ENCODE measurements at regions not wholly inside any gene's neighbourhood (a gene's known extent, or its start where the extent isn't known, plus 50 kb on each side); places are given as distances from the start of the nearest gene placed in this dataset.

DNA sequence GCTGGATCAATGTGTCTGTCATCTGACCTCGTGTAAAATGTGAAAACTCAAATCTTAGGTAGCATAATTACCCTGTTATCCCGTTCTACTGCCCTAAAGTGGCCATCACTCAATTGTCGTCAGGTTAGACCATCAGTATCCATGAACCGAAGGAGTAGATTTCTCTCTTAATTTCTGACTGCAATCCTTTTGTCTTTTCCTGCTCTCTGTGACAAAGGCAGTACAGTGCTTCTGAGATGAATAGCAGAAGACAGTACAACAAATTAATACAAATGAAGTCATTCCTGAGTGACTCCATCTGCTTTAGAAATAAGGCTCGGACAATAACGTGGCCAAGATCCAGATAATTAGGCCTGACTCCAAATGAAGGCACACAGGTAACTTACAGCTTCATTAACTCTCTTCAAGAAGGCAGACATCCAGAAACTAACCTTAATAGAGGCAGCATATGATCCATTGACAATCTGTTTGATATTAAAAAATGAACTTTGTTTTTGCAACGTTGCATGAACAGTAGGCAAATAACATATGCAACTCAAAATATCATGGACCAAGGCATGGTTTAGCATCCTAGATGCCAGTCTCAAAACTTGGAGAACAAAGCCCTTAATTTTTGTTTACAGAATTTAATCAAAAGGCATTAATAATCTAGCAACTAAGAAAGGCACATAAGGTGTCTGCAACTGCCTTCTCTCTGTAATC, 96.7 kb upstream of the CDH20 start:
- TF ChIP-seq, protein P1, sequence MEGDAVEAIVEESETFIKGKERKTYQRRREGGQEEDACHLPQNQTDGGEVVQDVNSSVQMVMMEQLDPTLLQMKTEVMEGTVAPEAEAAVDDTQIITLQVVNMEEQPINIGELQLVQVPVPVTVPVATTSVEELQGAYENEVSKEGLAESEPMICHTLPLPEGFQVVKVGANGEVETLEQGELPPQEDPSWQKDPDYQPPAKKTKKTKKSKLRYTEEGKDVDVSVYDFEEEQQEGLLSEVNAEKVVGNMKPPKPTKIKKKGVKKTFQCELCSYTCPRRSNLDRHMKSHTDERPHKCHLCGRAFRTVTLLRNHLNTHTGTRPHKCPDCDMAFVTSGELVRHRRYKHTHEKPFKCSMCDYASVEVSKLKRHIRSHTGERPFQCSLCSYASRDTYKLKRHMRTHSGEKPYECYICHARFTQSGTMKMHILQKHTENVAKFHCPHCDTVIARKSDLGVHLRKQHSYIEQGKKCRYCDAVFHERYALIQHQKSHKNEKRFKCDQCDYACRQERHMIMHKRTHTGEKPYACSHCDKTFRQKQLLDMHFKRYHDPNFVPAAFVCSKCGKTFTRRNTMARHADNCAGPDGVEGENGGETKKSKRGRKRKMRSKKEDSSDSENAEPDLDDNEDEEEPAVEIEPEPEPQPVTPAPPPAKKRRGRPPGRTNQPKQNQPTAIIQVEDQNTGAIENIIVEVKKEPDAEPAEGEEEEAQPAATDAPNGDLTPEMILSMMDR (conservative IDR thresholded peaks at IDR 0.05; ENCODE audit: low read depth), result no peak
- H3K27ac ChIP-seq, result no peak overlapping the region
- DNase-seq (ENCODE audit: low spot score), result no peak
- CTCF ChIA-PET, result no interaction called here
- POLR2A ChIA-PET (ENCODE audit: low non-redundant PET), result no interaction called here

DNA sequence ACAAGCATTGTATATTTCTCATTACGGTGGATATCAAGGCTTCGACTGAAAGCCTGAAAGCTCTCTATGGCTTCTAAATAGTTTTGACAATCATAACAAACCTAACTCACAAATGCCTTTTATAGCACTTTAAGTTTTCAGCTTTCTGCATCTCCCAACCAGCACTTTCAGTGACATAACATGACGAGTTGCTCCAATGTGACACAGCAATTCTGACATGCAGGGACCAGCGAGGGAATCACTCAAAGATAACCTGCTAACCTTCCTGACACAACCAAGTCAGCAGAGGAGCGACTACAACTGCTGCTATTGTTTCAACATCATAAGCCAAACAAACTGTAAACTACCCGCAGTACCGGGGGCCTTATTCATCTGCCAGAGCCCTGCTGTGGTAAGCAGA, 95.7 kb upstream of the CDH20 start:
- ChIA-PET CTCF (no interaction called here), POLR2A (ENCODE audit: low non-redundant PET) (no interaction called here)
- TF ChIP-seq, protein P1 (conservative IDR thresholded peaks at IDR 0.05; ENCODE audit: low read depth), result no peak
- no peak overlapping the region for H3K27ac ChIP-seq
- DNase-seq (ENCODE audit: low spot score), result no peak

DNA sequence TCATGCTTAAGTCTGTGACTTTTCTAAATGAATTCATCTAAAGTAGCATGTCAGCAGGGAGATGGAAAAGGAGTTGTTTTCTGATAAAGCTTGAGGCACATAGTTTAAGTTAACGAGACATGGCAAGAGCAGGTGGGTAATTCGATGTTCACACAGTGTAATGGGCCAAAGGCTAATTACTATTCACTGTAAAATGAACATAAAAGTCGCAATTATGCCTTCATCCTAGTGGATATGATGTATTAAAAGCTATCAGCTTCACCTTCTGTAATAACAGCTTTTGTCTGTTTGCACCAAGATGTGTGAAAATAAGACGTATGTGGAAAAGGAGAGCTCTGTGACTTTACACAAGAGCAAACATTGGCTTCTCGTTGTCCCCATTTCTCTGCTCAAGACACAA, 94.2 kb upstream of the CDH20 start:
- H3K27ac ChIP-seq, result no peak overlapping the region
- ChIA-PET CTCF (interaction anchor here (0.6 kb wide), 1 partner anchor 615 kb away, joined by 3 read pairs; no protein-coding TSS in a partner anchor), POLR2A (ENCODE audit: low non-redundant PET) (no interaction called here)
- TF ChIP-seq, protein P1 (conservative IDR thresholded peaks at IDR 0.05; ENCODE audit: low read depth), result no peak
- DNase-seq (ENCODE audit: low spot score), result no peak

DNA sequence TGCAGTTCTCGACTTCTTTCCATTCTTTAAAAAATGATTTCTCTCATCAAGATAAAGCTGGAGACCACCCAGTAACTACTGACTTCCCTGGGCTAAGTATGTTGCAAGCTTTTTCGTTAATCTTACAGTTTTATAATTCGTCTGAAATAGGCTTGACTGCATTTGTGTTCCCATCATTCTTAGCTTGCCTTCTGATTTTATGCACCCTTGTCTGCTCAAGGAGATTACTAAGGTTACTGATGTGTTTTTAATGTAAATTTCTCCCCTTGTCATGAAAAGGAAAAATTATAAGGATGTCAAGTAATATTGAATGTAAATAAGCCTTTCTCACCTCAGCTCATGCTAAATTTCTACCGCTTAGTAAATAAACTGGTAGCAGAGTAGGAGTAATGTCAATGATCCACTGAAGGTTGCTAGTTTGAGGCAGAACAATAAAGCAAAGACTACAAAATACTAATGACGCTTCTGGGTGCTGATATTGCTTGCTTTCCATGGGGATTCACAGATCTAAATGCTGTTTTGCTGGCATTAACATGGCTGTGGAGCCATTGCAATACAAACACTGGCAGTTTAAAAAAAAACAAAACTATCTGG, 91.9 kb upstream of the CDH20 start:
- no peak for DNase-seq (ENCODE audit: low spot score)
- H3K27ac ChIP-seq, result no peak overlapping the region
- ChIA-PET CTCF (interaction anchor here (0.5 kb wide), 1 partner anchor 152 kb away, joined by 4 read pairs; no protein-coding TSS in a partner anchor), POLR2A (ENCODE audit: low non-redundant PET) (no interaction called here)
- TF ChIP-seq, protein P1 (conservative IDR thresholded peaks at IDR 0.05; ENCODE audit: low read depth), result no peak

DNA sequence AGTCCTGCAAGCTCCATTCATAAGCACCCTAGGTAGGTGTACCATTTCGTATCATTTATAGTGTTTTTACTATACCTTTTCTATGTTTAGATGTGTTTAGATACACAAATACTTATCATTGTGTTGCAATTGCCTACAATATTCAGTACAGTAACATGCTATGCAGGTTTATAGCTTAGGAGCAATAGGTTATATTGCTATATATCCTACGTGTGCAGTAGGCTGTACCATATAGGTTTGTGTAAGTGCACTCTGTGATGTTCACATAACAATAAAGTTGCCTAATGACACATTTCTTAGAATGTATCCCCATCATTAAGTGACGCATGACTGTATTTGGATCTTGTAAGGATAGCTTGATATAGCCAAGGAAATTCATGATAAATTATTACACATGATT, 88.6 kb upstream of the CDH20 start:
- CTCF ChIA-PET, result no interaction called here

DNA sequence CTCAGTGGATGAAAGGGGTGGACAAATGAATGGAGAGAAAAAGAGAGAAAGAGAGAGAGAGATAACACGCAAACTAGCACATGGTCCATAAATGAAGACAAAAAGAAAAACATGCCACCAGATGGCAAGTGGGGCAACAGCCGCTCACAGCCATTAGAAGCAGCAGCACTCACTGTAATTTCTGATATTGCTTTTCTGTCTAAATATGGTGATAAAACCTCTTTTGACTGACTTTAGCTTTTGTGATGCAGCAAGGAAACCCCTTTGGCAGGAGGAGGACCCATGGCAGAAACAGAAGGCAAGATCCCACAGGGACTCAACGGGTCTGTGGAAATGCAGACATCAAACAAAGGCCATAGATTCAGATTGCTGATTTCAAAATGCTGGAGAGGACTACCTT, 88.0 kb upstream of the CDH20 start:
- DNase-seq (ENCODE audit: low spot score), result no peak
- ChIA-PET POLR2A (ENCODE audit: low non-redundant PET) (no interaction called here), CTCF (no interaction called here)
- no peak overlapping the region for H3K27ac ChIP-seq
- TF ChIP-seq, protein P1 (conservative IDR thresholded peaks at IDR 0.05; ENCODE audit: low read depth), result no peak

More for the DNA sequence above, 88.6 kb upstream of the CDH20 start:
- TF ChIP-seq, protein P1 (conservative IDR thresholded peaks at IDR 0.05; ENCODE audit: low read depth), result no peak
- H3K27ac ChIP-seq, result no peak overlapping the region
- DNase-seq (ENCODE audit: low spot score), result no peak
- POLR2A ChIA-PET (ENCODE audit: low non-redundant PET), result no interaction called here

Measured in RWPE1 (cell line).